HG03064 (cell line): ENCODE measurements at regions not wholly inside any gene's neighbourhood (a gene's known extent, or its start where the extent isn't known, plus 50 kb on each side); places are given as distances from the start of the nearest gene placed in this dataset.
"Not testable (repeated sequence)": the region's sequence is repeated elsewhere in the genome, so short reads cannot be mapped to it uniquely, and the experiment has no call there.

Experiments used
- ATAC-seq: cut with Tn5 transposase; IDR thresholded peaks from one replicate; pipeline ENCODE4 v1.9.1; 2021; ENCODE audit warnings: low read depth; ENCODE audit not compliant: unreplicated experiment

GRCh38 chr7:17044396-17044795 lies 162.6 kb upstream of the AGR3 start:
- no peak for ATAC-seq

GRCh38 chr7:17044861-17045260 lies 163.1 kb upstream of the AGR3 start:
- ATAC-seq: no peak

- no peak for ATAC-seq
These were observed 164.5 kb upstream of the AGR3 start for GRCh38 chr7:17046259-17046658.

GRCh38 chr7:17046666-17047065 lies 164.9 kb upstream of the AGR3 start:
- ATAC-seq: no peak

- ATAC-seq: not testable (repeated sequence)
These were observed 171.4 kb upstream of the AGR3 start for GRCh38 chr7:17053164-17053563.

GRCh38 chr7:17054206-17054605 lies 172.4 kb upstream of the AGR3 start:
- ATAC-seq: no peak

GRCh38 chr7:17054836-17055235 lies 173.1 kb upstream of the AGR3 start:
- ATAC-seq: no peak

- ATAC-seq: no peak
These were observed 173.8 kb upstream of the AGR3 start for GRCh38 chr7:17055596-17055995.

- ATAC-seq: no peak
These were observed 174.8 kb upstream of the AGR3 start for GRCh38 chr7:17056491-17057142.

- no peak for ATAC-seq
These were observed 175.3 kb upstream of the AGR3 start for GRCh38 chr7:17057143-17057509.

- ATAC-seq: no peak
These were observed 176.8 kb upstream of the AGR3 start for GRCh38 chr7:17058568-17058967.

- ATAC-seq: no peak
These were observed 178.3 kb upstream of the AGR3 start for GRCh38 chr7:17060051-17060450.

- no peak for ATAC-seq
These were observed 179.7 kb upstream of the AGR3 start for GRCh38 chr7:17061443-17061842.

GRCh38 chr7:17062151-17063044 lies 180.6 kb upstream of the AGR3 start:
- no peak for ATAC-seq

- no peak for ATAC-seq
These were observed 181.2 kb upstream of the AGR3 start for GRCh38 chr7:17063045-17063383.

GRCh38 chr7:17067691-17068090 lies 185.9 kb upstream of the AGR3 start:
- ATAC-seq: no peak

GRCh38 chr7:17069146-17069545 lies 187.4 kb upstream of the AGR3 start:
- no peak for ATAC-seq

- no peak for ATAC-seq
These were observed 188.5 kb upstream of the AGR3 start for GRCh38 chr7:17070231-17070708.

- no peak for ATAC-seq
These were observed 190.1 kb upstream of the AGR3 start for GRCh38 chr7:17071866-17072265.

- no peak for ATAC-seq
These were observed 193.9 kb upstream of the AGR3 start for GRCh38 chr7:17075601-17076255.

- no peak for ATAC-seq
These were observed 196.5 kb upstream of the AGR3 start for GRCh38 chr7:17078298-17078697.
